H1 (cell line): ENCODE measurements at regions not wholly inside any gene's neighbourhood (a gene's known extent, or its start where the extent isn't known, plus 50 kb on each side); places are given as distances from the start of the nearest gene placed in this dataset.

Source experiments
- CTCF ChIA-PET: fragments of 300-600 bp; sonication (Branson Sonifier 250); formaldehyde crosslinking; loops from one replicate; lab custom pipeline; 2021; ENCODE audit not compliant: partially characterized antibody; lab: Charles Lee
- POLR2A ChIA-PET: fragments of 300-600 bp; sonication (Branson Sonifier 250); formaldehyde crosslinking; loops from one replicate; lab custom pipeline; 2021; ENCODE audit warnings: inconsistent platforms; ENCODE audit not compliant: partially characterized antibody; lab: Charles Lee
- DNase-seq, 2 experiments: peaks; one replicate each; pipeline versions ENCODE4 v3.0.0 to v3.0.0-alpha.2; 2010 to 2022; ENCODE audit warnings: low spot score in 2 of 2, low read depth in 1 of 2, mixed read lengths in 1 of 2
- FAIRE-seq: peaks from 2 replicates; lab custom pipeline; 2011; peaks lifted over from hg19 to GRCh38; lab: Jason Lieb, UNC
- H2AFZ ChIP-seq: 2 replicates; pipeline ENCODE4 v1.8.1; 2012; ENCODE audit warnings: low read length, inconsistent platforms
- H2AK5ac ChIP-seq: 2 replicates; pipeline ENCODE4 v1.6.1; 2013; ENCODE audit warnings: low read depth, low read length
- H2BK120ac ChIP-seq: replicated peaks from 2 replicates; pipeline ENCODE3; 2013; ENCODE audit warnings: low read depth, low read length, inconsistent platforms
- H2BK12ac ChIP-seq: 2 replicates; pipeline ENCODE4 v1.6.1; 2013; ENCODE audit warnings: low read depth, low read length
- H2BK15ac ChIP-seq: 2 replicates; pipeline ENCODE4 v1.6.1; 2013; ENCODE audit warnings: low read length
- H2BK20ac ChIP-seq: 2 replicates; pipeline ENCODE4 v1.6.1; 2013; ENCODE audit warnings: low read length
- H2BK5ac ChIP-seq: 2 replicates; pipeline ENCODE4 v1.6.1; 2013; ENCODE audit warnings: low read depth, low read length
- H3K14ac ChIP-seq: 2 replicates; pipeline ENCODE4 v1.6.1; 2013; ENCODE audit warnings: inconsistent platforms; ENCODE audit not compliant: insufficient read length
- H3K18ac ChIP-seq: 2 replicates; pipeline ENCODE4 v1.6.1; 2013; ENCODE audit warnings: low read length; ENCODE audit errors: extremely low read depth
- H3K23ac ChIP-seq: 2 replicates; pipeline ENCODE4 v1.6.1; 2013; ENCODE audit warnings: inconsistent platforms; ENCODE audit not compliant: insufficient read length
- H3K23me2 ChIP-seq: 2 replicates; pipeline ENCODE4 v1.6.1; 2013; ENCODE audit warnings: low read depth, low read length
- H3K27ac ChIP-seq: 2 replicates; pipeline ENCODE4 v1.6.1; 2011; ENCODE audit warnings: low read depth, low read length, inconsistent platforms
- H3K27me3 ChIP-seq, 4 experiments: replicated peaks in 1 of 4; 1 replicate in 1 of 4; 2 replicates in 3 of 4; pipeline versions ENCODE4 v1.6.1 to v1.8.1; 2011 to 2013; ENCODE audit warnings: low read length in 3 of 4, mild to moderate bottlenecking in 3 of 4, inconsistent platforms in 2 of 4, mixed read lengths in 2 of 4, moderate library complexity in 1 of 4; ENCODE audit not compliant: control insufficient read depth in 3 of 4, insufficient read depth in 3 of 4; ENCODE audit errors: extremely low read depth in 1 of 4
- H3K36me3 ChIP-seq, 4 experiments: 2 replicates each; pipeline versions ENCODE4 v1.6.1 to v1.8.1; 2011 to 2013; ENCODE audit warnings: mild to moderate bottlenecking in 4 of 4, low read length in 3 of 4, moderate library complexity in 2 of 4, control low read depth in 1 of 4, inconsistent platforms in 1 of 4; ENCODE audit not compliant: insufficient read depth in 4 of 4, control insufficient read depth in 2 of 4
- H3K4ac ChIP-seq: replicated peaks from 2 replicates; pipeline ENCODE3; 2013; ENCODE audit warnings: low read length, low read depth, mixed read lengths, inconsistent platforms; ENCODE audit not compliant: insufficient read length
- H3K4me1 ChIP-seq, 4 experiments: replicated peaks in 1 of 4; 1 replicate in 1 of 4; 2 replicates in 3 of 4; pipeline versions ENCODE4 v1.6.1 to v1.8.1; 2011 to 2013; ENCODE audit warnings: low read length in 3 of 4, inconsistent platforms in 2 of 4, mixed read lengths in 1 of 4; ENCODE audit not compliant: insufficient read depth in 4 of 4, control insufficient read depth in 3 of 4
- H3K4me2 ChIP-seq, 2 experiments: 2 replicates each; pipeline versions ENCODE4 v1.6.1 to v1.8.1; 2011 to 2013; ENCODE audit warnings: low read depth in 2 of 2, low read length in 2 of 2, control low read depth in 1 of 2, inconsistent platforms in 1 of 2, mild to moderate bottlenecking in 1 of 2; ENCODE audit not compliant: insufficient read depth in 1 of 2
- H3K4me3 ChIP-seq, 4 experiments: fragments of 200-600, 300-600 bp in 1 of 4; sonication (generic), shearing (Covaris generic), sonication (Bioruptor Twin) in 1 of 4; 2 replicates each; pipeline versions ENCODE4 v1.5.1 to v1.8.1; 2011 to 2016; ENCODE audit warnings: low read length in 4 of 4, low read depth in 3 of 4, control low read depth in 2 of 4, inconsistent platforms in 2 of 4, mild to moderate bottlenecking in 2 of 4, mixed read lengths in 1 of 4, moderate library complexity in 1 of 4; ENCODE audit not compliant: insufficient read depth in 2 of 4; ENCODE audit errors: extremely low read depth in 1 of 4
- H3K56ac ChIP-seq: replicated peaks from 2 replicates; pipeline ENCODE3; 2013; ENCODE audit warnings: low read depth, mild to moderate bottlenecking, mixed read lengths, low read length, inconsistent platforms; ENCODE audit not compliant: insufficient read length
- H3K79me1 ChIP-seq: 2 replicates; pipeline ENCODE4 v1.6.1; 2013; ENCODE audit warnings: low read depth, low read length, control low read depth
- H3K79me2 ChIP-seq, 2 experiments: 2 replicates each; pipeline versions ENCODE4 v1.6.1 to v1.8.1; 2012 to 2013; ENCODE audit warnings: low read length in 2 of 2, mild to moderate bottlenecking in 2 of 2, inconsistent platforms in 1 of 2; ENCODE audit not compliant: insufficient read depth in 2 of 2, control insufficient read depth in 1 of 2
- H3K9ac ChIP-seq, 4 experiments: replicated peaks in 1 of 4; 1 replicate in 1 of 4; 2 replicates in 3 of 4; pipeline versions ENCODE4 v1.6.1 to v1.8.1; 2011 to 2013; ENCODE audit warnings: low read depth in 3 of 4, low read length in 3 of 4, control low read depth in 2 of 4, mild to moderate bottlenecking in 2 of 4, moderate library complexity in 2 of 4, inconsistent platforms in 1 of 4; ENCODE audit errors: extremely low read depth in 1 of 4
- H3K9me3 ChIP-seq, 2 experiments: 2 replicates each; pipeline versions ENCODE4 v1.6.1 to v1.8.1; 2012 to 2013; ENCODE audit warnings: mild to moderate bottlenecking in 2 of 2, moderate library complexity in 2 of 2, control low read depth in 1 of 2, inconsistent platforms in 1 of 2, low read depth in 1 of 2, low read length in 1 of 2, mixed read lengths in 1 of 2; ENCODE audit not compliant: insufficient read depth in 2 of 2
- H4K20me1 ChIP-seq, 2 experiments: replicated peaks in 1 of 2; 2 replicates each; pipeline versions ENCODE3 to v1.8.1; 2011 to 2013; ENCODE audit warnings: inconsistent platforms in 2 of 2, low read length in 2 of 2, mild to moderate bottlenecking in 1 of 2; ENCODE audit not compliant: insufficient read depth in 2 of 2, control insufficient read depth in 1 of 2
- H4K5ac ChIP-seq: 2 replicates; pipeline ENCODE4 v1.6.1; 2013; ENCODE audit warnings: low read length, low read depth, mixed read lengths, inconsistent platforms; ENCODE audit not compliant: insufficient read length
- H4K8ac ChIP-seq: 2 replicates; pipeline ENCODE4 v1.8.0; 2013; ENCODE audit warnings: mild to moderate bottlenecking, moderate library complexity, low read length, inconsistent platforms; ENCODE audit not compliant: insufficient read depth; ENCODE audit errors: extremely low read depth
- H4K91ac ChIP-seq: replicated peaks from 2 replicates; pipeline ENCODE3; 2013; ENCODE audit warnings: low read length, mixed read lengths, inconsistent platforms; ENCODE audit not compliant: insufficient read length
- CEBPB ChIP-seq: IDR thresholded peaks from 2 replicates; pipeline ENCODE4 v1.6.1; 2012; ENCODE audit warnings: low read depth, low read length
- CHD1 ChIP-seq: IDR thresholded peaks from 2 replicates; pipeline ENCODE4 v1.6.1; 2012; ENCODE audit warnings: low read depth, low read length, improper control_type of control experiment
- JUND ChIP-seq: IDR thresholded peaks from 2 replicates; pipeline ENCODE4 v1.6.1; 2011; ENCODE audit warnings: mild to moderate bottlenecking, improper control_type of control experiment, low read length
- NANOG ChIP-seq: IDR thresholded peaks from 2 replicates; pipeline ENCODE4 v1.6.1; 2011; ENCODE audit warnings: low read length, low read depth, mild to moderate bottlenecking, inconsistent platforms; ENCODE audit not compliant: insufficient read depth, poor library complexity, severe bottlenecking
- TBP ChIP-seq: IDR thresholded peaks from 2 replicates; pipeline ENCODE4 v1.6.1; 2011; ENCODE audit warnings: low read depth, low read length, improper control_type of control experiment
- ZNF274 ChIP-seq: IDR thresholded peaks from 2 replicates; pipeline ENCODE4 v1.7.0; 2012; ENCODE audit warnings: low read length, borderline replicate concordance; ENCODE audit errors: extremely low read depth
- WGBS, 2 experiments: shearing (Covaris generic) in 1 of 2; methylation state at CpG; one replicate each; pipeline versions ENCODE4 v1.1.6 to v1.1.7; 2013 to 2015; ENCODE audit warnings: low lambda C conversion rate in 2 of 2, mixed read lengths in 2 of 2, inconsistent platforms in 1 of 2, low coverage in 1 of 2, missing lambda C conversion rate in 1 of 2; ENCODE audit not compliant: insufficient replicate concordance in 2 of 2, insufficient coverage in 1 of 2, insufficient read length in 1 of 2; ENCODE audit errors: extremely low coverage in 1 of 2, missing lambda C conversion rate in 1 of 2; 5-methylcytosine and 5-hydroxymethylcytosine counted together

GRCh38 chr14:104513641-104514046 lies 65.9 kb upstream of the C14orf180 start:
- H3K79me1 ChIP-seq: no peaks in the 10 kb centered on the region
- H2BK12ac ChIP-seq: no peak overlapping the region
- no peak overlapping the region for H3K4ac ChIP-seq
- FAIRE-seq (no peak), DNase-seq (peak in 1 of 2 experiments; percentile 37)
- no peak overlapping the region for H3K23ac ChIP-seq
- no peak overlapping the region for H3K9ac ChIP-seq
- H2BK120ac ChIP-seq: no peak overlapping the region
- TF ChIP-seq ZNF274 (no peak), TBP (no peak), JUND (no peak), CEBPB (no peak), NANOG (no peak), CHD1 (no peak)
- no peak overlapping the region for H2BK5ac ChIP-seq
- H2BK15ac ChIP-seq: no peak overlapping the region
- POLR2A ChIA-PET: no interaction called here
- H3K14ac ChIP-seq: no peak overlapping the region
- H3K18ac ChIP-seq: no peak overlapping the region
- no peak overlapping the region for H2AK5ac ChIP-seq
- 81% methylated on average over 6 of the region's 6 CpGs; no CpG with 5 or more reads in 1 of the 2 experiments for WGBS, 2 experiments
- no peaks in the 10 kb centered on the region for H3K27me3 ChIP-seq
- no peaks in the 10 kb centered on the region for H3K4me1 ChIP-seq
- H2BK20ac ChIP-seq: no peak overlapping the region
- no peak overlapping the region for H3K4me2 ChIP-seq
- peaks cover 2% of the 10 kb centered on the region; the same call in 1 of the 2 replicates for H3K23me2 ChIP-seq
- no peak overlapping the region for H3K27ac ChIP-seq
- no peaks in the 10 kb centered on the region for H3K79me2 ChIP-seq
- H3K4me3 ChIP-seq: no peak overlapping the region
- no peak overlapping the region for H2AFZ ChIP-seq
- H3K56ac ChIP-seq: no peak overlapping the region
- no peak overlapping the region for H4K91ac ChIP-seq
- H4K5ac ChIP-seq: no peak overlapping the region
- CTCF ChIA-PET: no interaction called here
- peaks cover 0 to 2% of the 10 kb centered on the region in 2 experiments for H4K20me1 ChIP-seq
- no peak overlapping the region for H4K8ac ChIP-seq
- peaks cover 13 to 21% of the 10 kb centered on the region in 2 experiments; a peak in 3 of 4 replicates for H3K9me3 ChIP-seq
- H3K36me3 ChIP-seq: no peaks in the 10 kb centered on the region
